HuH-7.5 (cell line): ENCODE measurements at regions not wholly inside any gene's neighbourhood (a gene's known extent, or its start where the extent isn't known, plus 50 kb on each side); places are given as distances from the start of the nearest gene placed in this dataset.
A peak's percentile ranks its signal among the peaks of the same experiment; 100 is the strongest.
"Not testable (repeated sequence)": the region's sequence is repeated elsewhere in the genome, so short reads cannot be mapped to it uniquely, and the experiment has no call there.

Experiments used
- DNase-seq: peaks from one replicate; pipeline ENCODE4 v3.0.0; 2011; ENCODE audit warnings: low spot score

- not testable (repeated sequence) for DNase-seq
Measured at GRCh38 chr7:15054304-15054703, 151.8 kb upstream of the DGKB start.

- DNase-seq = no peak
Measured at GRCh38 chr7:15049157-15049556, 146.6 kb upstream of the DGKB start.

- no peak for DNase-seq
Measured at GRCh38 chr7:15046861-15047260, 144.3 kb upstream of the DGKB start.

- DNase-seq = no peak
Measured at GRCh38 chr7:15043931-15044330, 141.4 kb upstream of the DGKB start.

GRCh38 chr7:15042285-15043065, 139.9 kb upstream of the DGKB start:
- DNase-seq = no peak

- DNase-seq = no peak
Measured at GRCh38 chr7:15041226-15041625, 138.7 kb upstream of the DGKB start.

- no peak for DNase-seq
Measured at GRCh38 chr7:15035814-15036213, 133.3 kb upstream of the DGKB start.

- no peak for DNase-seq
Measured at GRCh38 chr7:15033039-15033438, 130.5 kb upstream of the DGKB start.

- DNase-seq = no peak
Measured at GRCh38 chr7:15018981-15019380, 116.4 kb upstream of the DGKB start.

GRCh38 chr7:15016766-15017165, 114.2 kb upstream of the DGKB start:
- no peak for DNase-seq

GRCh38 chr7:15016315-15016667, 113.7 kb upstream of the DGKB start:
- no peak for DNase-seq

- DNase-seq = peak; percentile 6
Measured at GRCh38 chr7:15015545-15016314, 113.2 kb upstream of the DGKB start.

- no peak for DNase-seq
Measured at GRCh38 chr7:15012135-15012534, 109.6 kb upstream of the DGKB start.

- no peak for DNase-seq
Measured at GRCh38 chr7:15011289-15011688, 108.7 kb upstream of the DGKB start.

GRCh38 chr7:15007507-15007906, 105.0 kb upstream of the DGKB start:
- DNase-seq = no peak

GRCh38 chr7:15005672-15006071, 103.1 kb upstream of the DGKB start:
- DNase-seq = no peak

GRCh38 chr7:15000157-15000556, 97.6 kb upstream of the DGKB start:
- DNase-seq = peak; percentile 14

GRCh38 chr7:14999331-14999730, 96.8 kb upstream of the DGKB start:
- no peak for DNase-seq

GRCh38 chr7:14995774-14996173, 93.2 kb upstream of the DGKB start:
- DNase-seq = no peak

- DNase-seq = no peak
Measured at GRCh38 chr7:14988941-14989340, 86.4 kb upstream of the DGKB start.

- DNase-seq = no peak
Measured at GRCh38 chr7:14978687-14979086, 76.1 kb upstream of the DGKB start.

GRCh38 chr7:14974688-14975087, 72.1 kb upstream of the DGKB start:
- no peak for DNase-seq

- no peak for DNase-seq
Measured at GRCh38 chr7:14973712-14974428, 71.3 kb upstream of the DGKB start.
